ENCODE measurements at regions not wholly inside any gene's neighbourhood (a gene's known extent, or its start where the extent isn't known, plus 50 kb on each side); places are given as distances from the start of the nearest gene placed in this dataset.

DNA sequence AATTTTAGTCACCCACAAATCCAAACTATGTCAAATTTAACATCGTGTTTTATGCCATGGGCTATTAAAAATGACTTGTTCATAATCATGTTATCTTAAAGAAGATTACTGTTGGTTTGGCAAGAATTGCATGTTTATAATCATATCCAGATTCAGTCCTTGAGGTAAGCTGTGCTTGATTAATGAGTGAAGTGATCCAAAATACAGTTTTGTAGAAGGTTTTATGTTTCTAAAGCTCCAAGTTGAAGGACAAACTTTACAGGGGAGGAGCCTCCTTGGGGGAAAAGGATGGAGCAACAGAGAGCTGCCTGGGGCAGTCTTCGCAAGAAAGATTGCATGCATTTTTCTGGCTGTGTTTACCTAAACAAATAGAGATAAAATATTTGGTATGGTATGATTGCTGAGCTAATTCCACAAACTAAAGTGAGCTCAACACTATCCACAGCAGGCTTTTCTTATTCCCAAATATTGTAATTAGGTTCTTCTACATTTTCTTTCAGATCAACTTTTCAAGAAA is 189.5 kb upstream of the TYRP1 start:
- TF ChIP-seq, protein P1, sequence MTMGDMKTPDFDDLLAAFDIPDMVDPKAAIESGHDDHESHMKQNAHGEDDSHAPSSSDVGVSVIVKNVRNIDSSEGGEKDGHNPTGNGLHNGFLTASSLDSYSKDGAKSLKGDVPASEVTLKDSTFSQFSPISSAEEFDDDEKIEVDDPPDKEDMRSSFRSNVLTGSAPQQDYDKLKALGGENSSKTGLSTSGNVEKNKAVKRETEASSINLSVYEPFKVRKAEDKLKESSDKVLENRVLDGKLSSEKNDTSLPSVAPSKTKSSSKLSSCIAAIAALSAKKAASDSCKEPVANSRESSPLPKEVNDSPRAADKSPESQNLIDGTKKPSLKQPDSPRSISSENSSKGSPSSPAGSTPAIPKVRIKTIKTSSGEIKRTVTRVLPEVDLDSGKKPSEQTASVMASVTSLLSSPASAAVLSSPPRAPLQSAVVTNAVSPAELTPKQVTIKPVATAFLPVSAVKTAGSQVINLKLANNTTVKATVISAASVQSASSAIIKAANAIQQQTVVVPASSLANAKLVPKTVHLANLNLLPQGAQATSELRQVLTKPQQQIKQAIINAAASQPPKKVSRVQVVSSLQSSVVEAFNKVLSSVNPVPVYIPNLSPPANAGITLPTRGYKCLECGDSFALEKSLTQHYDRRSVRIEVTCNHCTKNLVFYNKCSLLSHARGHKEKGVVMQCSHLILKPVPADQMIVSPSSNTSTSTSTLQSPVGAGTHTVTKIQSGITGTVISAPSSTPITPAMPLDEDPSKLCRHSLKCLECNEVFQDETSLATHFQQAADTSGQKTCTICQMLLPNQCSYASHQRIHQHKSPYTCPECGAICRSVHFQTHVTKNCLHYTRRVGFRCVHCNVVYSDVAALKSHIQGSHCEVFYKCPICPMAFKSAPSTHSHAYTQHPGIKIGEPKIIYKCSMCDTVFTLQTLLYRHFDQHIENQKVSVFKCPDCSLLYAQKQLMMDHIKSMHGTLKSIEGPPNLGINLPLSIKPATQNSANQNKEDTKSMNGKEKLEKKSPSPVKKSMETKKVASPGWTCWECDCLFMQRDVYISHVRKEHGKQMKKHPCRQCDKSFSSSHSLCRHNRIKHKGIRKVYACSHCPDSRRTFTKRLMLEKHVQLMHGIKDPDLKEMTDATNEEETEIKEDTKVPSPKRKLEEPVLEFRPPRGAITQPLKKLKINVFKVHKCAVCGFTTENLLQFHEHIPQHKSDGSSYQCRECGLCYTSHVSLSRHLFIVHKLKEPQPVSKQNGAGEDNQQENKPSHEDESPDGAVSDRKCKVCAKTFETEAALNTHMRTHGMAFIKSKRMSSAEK (CRISPR knock-in tag; IDR thresholded peaks at IDR 0.05; ENCODE audit: borderline replicate concordance), result no peak
- TF ChIP-seq ZNF121 (CRISPR knock-in tag; IDR thresholded peaks at IDR 0.05) (no peak), TCF7 (CRISPR knock-in tag; IDR thresholded peaks at IDR 0.05; ENCODE audit: low read depth) (no peak), MXD4 (CRISPR knock-in tag; IDR thresholded peaks at IDR 0.05; ENCODE audit: borderline replicate concordance) (no peak)
- TF ChIP-seq, protein P2, sequence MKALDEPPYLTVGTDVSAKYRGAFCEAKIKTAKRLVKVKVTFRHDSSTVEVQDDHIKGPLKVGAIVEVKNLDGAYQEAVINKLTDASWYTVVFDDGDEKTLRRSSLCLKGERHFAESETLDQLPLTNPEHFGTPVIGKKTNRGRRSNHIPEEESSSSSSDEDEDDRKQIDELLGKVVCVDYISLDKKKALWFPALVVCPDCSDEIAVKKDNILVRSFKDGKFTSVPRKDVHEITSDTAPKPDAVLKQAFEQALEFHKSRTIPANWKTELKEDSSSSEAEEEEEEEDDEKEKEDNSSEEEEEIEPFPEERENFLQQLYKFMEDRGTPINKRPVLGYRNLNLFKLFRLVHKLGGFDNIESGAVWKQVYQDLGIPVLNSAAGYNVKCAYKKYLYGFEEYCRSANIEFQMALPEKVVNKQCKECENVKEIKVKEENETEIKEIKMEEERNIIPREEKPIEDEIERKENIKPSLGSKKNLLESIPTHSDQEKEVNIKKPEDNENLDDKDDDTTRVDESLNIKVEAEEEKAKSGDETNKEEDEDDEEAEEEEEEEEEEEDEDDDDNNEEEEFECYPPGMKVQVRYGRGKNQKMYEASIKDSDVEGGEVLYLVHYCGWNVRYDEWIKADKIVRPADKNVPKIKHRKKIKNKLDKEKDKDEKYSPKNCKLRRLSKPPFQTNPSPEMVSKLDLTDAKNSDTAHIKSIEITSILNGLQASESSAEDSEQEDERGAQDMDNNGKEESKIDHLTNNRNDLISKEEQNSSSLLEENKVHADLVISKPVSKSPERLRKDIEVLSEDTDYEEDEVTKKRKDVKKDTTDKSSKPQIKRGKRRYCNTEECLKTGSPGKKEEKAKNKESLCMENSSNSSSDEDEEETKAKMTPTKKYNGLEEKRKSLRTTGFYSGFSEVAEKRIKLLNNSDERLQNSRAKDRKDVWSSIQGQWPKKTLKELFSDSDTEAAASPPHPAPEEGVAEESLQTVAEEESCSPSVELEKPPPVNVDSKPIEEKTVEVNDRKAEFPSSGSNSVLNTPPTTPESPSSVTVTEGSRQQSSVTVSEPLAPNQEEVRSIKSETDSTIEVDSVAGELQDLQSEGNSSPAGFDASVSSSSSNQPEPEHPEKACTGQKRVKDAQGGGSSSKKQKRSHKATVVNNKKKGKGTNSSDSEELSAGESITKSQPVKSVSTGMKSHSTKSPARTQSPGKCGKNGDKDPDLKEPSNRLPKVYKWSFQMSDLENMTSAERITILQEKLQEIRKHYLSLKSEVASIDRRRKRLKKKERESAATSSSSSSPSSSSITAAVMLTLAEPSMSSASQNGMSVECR (CRISPR knock-in tag; IDR thresholded peaks at IDR 0.05; ENCODE audit: borderline replicate concordance), result no peak
- TF ChIP-seq, protein P3, sequence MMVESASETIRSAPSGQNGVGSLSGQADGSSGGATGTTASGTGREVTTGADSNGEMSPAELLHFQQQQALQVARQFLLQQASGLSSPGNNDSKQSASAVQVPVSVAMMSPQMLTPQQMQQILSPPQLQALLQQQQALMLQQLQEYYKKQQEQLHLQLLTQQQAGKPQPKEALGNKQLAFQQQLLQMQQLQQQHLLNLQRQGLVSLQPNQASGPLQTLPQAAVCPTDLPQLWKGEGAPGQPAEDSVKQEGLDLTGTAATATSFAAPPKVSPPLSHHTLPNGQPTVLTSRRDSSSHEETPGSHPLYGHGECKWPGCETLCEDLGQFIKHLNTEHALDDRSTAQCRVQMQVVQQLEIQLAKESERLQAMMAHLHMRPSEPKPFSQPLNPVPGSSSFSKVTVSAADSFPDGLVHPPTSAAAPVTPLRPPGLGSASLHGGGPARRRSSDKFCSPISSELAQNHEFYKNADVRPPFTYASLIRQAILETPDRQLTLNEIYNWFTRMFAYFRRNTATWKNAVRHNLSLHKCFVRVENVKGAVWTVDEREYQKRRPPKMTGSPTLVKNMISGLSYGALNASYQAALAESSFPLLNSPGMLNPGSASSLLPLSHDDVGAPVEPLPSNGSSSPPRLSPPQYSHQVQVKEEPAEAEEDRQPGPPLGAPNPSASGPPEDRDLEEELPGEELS (CRISPR knock-in tag; IDR thresholded peaks at IDR 0.05), result no peak
- POLR2A ChIA-PET, result no interaction called here
- no peak for DNase-seq (ENCODE audit: low spot score)
- no peaks in the 10 kb centered on the region for H3K4me1 Mint-ChIP-seq
- no peak for ATAC-seq
- CTCF ChIA-PET, result interaction anchor here (0.8 kb wide), 1 partner anchor 137 kb away, joined by 4 read pairs; no protein-coding TSS in a partner anchor
- H3K36me3 Mint-ChIP-seq, result peaks cover 4% of the 10 kb centered on the region; the same call in 1 of the 2 replicates
- no peaks in the 10 kb centered on the region for H3K27me3 Mint-ChIP-seq (ENCODE audit: low read depth)
- H3K27ac Mint-ChIP-seq, result no peak overlapping the region
- no peak overlapping the region for H3K4me3 Mint-ChIP-seq
- H3K9me3 Mint-ChIP-seq, result peaks cover 11% of the 10 kb centered on the region

DNA sequence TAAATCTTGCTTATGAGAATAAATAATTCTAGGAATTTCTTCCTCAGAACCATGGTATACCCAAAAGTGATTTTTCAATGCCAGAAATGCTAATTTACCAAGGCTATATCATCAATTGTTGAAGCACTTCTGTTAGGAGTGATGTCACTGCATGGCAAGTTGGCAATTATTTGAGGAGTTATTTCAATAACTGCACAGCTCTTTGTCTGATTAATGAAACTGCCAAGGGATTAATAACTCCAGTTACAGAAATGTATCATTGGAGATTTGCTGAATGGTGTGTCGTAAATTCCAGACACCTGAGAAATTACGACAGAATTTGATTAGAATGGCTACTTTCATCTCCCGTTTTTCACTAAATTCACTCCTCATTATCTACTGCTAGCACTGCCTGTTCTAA is 182.6 kb upstream of the TYRP1 start:
- ChIA-PET CTCF (no interaction called here), POLR2A (no interaction called here)
- H3K27me3 Mint-ChIP-seq (ENCODE audit: low read depth), result no peaks in the 10 kb centered on the region
- H3K9me3 Mint-ChIP-seq, result peaks cover 6% of the 10 kb centered on the region
- no peak for DNase-seq (ENCODE audit: low spot score)
- H3K4me3 Mint-ChIP-seq, result no peak overlapping the region
- no peak overlapping the region for H3K27ac Mint-ChIP-seq
- no peaks in the 10 kb centered on the region for H3K4me1 Mint-ChIP-seq
- ATAC-seq, result no peak
- peaks cover 2% of the 10 kb centered on the region; the same call in 1 of the 2 replicates for H3K36me3 Mint-ChIP-seq
- TF ChIP-seq FOXK1 (CRISPR knock-in tag; IDR thresholded peaks at IDR 0.05), result no peak
- TF ChIP-seq, protein P4, sequence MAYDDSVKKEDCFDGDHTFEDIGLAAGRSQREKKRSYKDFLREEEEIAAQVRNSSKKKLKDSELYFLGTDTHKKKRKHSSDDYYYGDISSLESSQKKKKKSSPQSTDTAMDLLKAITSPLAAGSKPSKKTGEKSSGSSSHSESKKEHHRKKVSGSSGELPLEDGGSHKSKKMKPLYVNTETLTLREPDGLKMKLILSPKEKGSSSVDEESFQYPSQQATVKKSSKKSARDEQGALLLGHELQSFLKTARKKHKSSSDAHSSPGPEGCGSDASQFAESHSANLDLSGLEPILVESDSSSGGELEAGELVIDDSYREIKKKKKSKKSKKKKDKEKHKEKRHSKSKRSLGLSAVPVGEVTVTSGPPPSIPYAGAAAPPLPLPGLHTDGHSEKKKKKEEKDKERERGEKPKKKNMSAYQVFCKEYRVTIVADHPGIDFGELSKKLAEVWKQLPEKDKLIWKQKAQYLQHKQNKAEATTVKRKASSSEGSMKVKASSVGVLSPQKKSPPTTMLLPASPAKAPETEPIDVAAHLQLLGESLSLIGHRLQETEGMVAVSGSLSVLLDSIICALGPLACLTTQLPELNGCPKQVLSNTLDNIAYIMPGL (CRISPR knock-in tag; IDR thresholded peaks at IDR 0.05), result no peak
- no peak for TF ChIP-seq ZNF671 (CRISPR knock-in tag; IDR thresholded peaks at IDR 0.05)
- TF ChIP-seq CDX4 (CRISPR knock-in tag; IDR thresholded peaks at IDR 0.05; ENCODE audit: borderline replicate concordance), result no peak
- no peak for TF ChIP-seq RORB (CRISPR knock-in tag; IDR thresholded peaks at IDR 0.05)
- no peak for TF ChIP-seq CBFB (CRISPR knock-in tag; IDR thresholded peaks at IDR 0.05; ENCODE audit: low read depth)
- TF ChIP-seq, protein P5, sequence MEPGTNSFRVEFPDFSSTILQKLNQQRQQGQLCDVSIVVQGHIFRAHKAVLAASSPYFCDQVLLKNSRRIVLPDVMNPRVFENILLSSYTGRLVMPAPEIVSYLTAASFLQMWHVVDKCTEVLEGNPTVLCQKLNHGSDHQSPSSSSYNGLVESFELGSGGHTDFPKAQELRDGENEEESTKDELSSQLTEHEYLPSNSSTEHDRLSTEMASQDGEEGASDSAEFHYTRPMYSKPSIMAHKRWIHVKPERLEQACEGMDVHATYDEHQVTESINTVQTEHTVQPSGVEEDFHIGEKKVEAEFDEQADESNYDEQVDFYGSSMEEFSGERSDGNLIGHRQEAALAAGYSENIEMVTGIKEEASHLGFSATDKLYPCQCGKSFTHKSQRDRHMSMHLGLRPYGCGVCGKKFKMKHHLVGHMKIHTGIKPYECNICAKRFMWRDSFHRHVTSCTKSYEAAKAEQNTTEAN (CRISPR knock-in tag; IDR thresholded peaks at IDR 0.05), result no peak
- TF ChIP-seq, protein P2 (CRISPR knock-in tag; IDR thresholded peaks at IDR 0.05; ENCODE audit: borderline replicate concordance), result no peak
